Activated naive CD4-positive, alpha-beta T cell treated with anti-CD3 and anti-CD28 coated beads, Interleukin-2, amount 10 ng/mL, durations not matched to agents 7 days and 5 days (primary cell): ENCODE measurements at regions not wholly inside any gene's neighbourhood (a gene's known extent, or its start where the extent isn't known, plus 50 kb on each side); places are given as distances from the start of the nearest gene placed in this dataset.

Source experiments
- CTCF ChIA-PET: fragments of 350-600 bp; sonication (Branson Sonifier 250); formaldehyde crosslinking; loops from one replicate; lab custom pipeline; 2021; ENCODE audit warnings: antibody characterized with exemption; lab: Charles Lee
- DNase-seq: peaks from one replicate; pipeline ENCODE4 v3.0.0-alpha.2; 2020
- H3K27ac Mint-ChIP-seq: one replicate; pipeline ENCODE4 v1.8.0; 2021; ENCODE audit warnings: mild to moderate bottlenecking, moderate library complexity, mixed read lengths
- H3K27me3 Mint-ChIP-seq: one replicate; pipeline ENCODE4 v1.8.0; 2021; ENCODE audit warnings: mild to moderate bottlenecking, mixed read lengths
- H3K36me3 Mint-ChIP-seq: one replicate; pipeline ENCODE4 v1.8.0; 2021; ENCODE audit warnings: mixed read lengths
- H3K4me1 Mint-ChIP-seq: one replicate; pipeline ENCODE4 v1.8.0; 2021; ENCODE audit warnings: mixed read lengths
- H3K4me3 Mint-ChIP-seq: one replicate; pipeline ENCODE4 v1.8.0; 2021; ENCODE audit warnings: mild to moderate bottlenecking, moderate library complexity, mixed read lengths
- H3K9me3 Mint-ChIP-seq: one replicate; pipeline ENCODE4 v1.8.0; 2021; ENCODE audit warnings: mixed read lengths

DNA sequence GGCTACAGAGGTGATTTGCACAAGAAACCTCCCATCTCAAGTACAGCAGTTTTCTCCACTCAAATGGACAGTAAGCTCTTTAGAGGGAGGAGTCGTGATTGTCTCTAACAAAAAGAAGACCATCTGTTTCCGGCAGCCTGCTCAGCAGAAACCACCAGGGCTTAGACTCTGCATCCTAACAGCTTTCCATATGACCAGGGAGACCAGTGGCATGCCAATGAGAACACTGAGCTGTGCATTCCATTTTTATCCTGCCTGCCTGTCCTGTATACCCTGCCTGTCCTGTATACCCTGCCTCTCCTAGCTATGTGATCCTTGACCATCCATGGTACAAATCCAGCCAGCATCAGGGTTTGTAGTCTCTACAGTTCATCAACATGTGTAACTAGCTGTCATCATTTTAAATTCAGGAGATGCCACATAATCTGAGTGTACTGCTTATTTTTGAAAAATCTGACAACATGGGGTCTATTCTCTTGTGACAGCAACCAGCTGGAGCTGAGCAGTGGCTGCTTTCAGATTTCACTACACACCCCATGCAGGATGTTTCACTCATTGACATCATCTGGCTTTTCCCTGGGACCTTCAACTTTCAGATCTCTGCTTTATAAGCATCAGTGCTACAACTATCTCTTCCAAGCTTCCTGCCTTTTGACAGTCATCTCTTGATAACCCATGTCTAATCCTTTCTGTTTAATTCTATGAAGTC is 50.5 kb upstream of the POU2AF2 start:
- CTCF ChIA-PET = no interaction called here

DNA sequence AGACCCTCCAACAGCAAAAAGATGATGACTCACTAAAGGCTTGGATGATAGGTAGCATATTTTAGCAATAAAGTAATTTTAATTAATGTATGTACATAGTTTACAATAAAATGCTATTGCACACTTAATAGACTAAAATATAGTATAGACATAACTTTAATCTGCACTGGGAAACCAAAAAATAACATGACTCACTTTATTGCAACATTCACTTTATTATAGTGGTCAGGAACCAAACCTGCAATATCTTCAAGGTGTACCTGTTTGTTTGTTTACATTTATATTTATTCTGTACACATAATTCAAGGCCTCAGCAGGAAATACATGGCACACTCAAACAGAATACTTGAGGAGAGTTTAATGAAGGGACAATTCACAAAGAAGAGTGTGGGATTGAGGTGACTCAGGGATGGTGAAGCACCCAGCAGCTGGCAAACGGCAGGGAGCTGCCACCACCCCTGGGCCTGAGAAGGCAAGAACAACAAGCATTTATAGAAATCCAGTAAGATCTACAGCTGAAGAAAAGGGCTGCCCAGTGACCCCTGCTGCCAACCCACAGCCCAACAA is 51.5 kb upstream of the POU2AF2 start:
- H3K27me3 Mint-ChIP-seq = peaks cover 12% of the 10 kb centered on the region
- no peaks in the 10 kb centered on the region for H3K4me1 Mint-ChIP-seq
- no peak overlapping the region for H3K27ac Mint-ChIP-seq
- DNase-seq = no peak
- CTCF ChIA-PET = no interaction called here
- no peak overlapping the region for H3K4me3 Mint-ChIP-seq
- no peaks in the 10 kb centered on the region for H3K9me3 Mint-ChIP-seq
- H3K36me3 Mint-ChIP-seq = no peaks in the 10 kb centered on the region

More for the DNA sequence above, 50.5 kb upstream of the POU2AF2 start:
- no peaks in the 10 kb centered on the region for H3K4me1 Mint-ChIP-seq
- H3K27ac Mint-ChIP-seq = no peak overlapping the region
- H3K27me3 Mint-ChIP-seq = peaks cover 16% of the 10 kb centered on the region
- no peak overlapping the region for H3K4me3 Mint-ChIP-seq
- H3K36me3 Mint-ChIP-seq = no peaks in the 10 kb centered on the region
- DNase-seq = no peak
- H3K9me3 Mint-ChIP-seq = no peaks in the 10 kb centered on the region

DNA sequence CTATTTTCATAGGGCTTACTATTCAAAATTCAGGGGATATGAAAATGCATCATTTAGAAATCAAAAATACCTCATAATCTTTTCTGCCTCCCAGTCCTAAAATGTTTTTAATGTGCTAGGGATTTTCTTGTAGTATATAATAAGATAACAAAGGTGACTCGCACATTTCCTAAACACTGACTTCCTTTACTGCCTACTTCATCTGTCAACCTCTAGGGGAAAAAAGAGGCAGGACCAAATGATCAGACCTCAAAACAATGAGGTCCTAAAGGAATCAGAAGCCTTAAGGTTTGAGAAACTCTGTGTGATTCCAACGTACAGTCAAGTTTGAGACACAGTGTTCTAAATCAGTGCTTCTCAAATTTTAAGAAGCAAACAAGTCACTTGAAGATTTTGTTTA is 56.1 kb upstream of the POU2AF2 start:
- CTCF ChIA-PET = no interaction called here
- H3K36me3 Mint-ChIP-seq = no peaks in the 10 kb centered on the region
- peaks cover 8% of the 10 kb centered on the region for H3K27me3 Mint-ChIP-seq
- no peak for DNase-seq
- H3K4me3 Mint-ChIP-seq = no peak overlapping the region
- no peaks in the 10 kb centered on the region for H3K9me3 Mint-ChIP-seq
- no peaks in the 10 kb centered on the region for H3K4me1 Mint-ChIP-seq
- no peak overlapping the region for H3K27ac Mint-ChIP-seq

DNA sequence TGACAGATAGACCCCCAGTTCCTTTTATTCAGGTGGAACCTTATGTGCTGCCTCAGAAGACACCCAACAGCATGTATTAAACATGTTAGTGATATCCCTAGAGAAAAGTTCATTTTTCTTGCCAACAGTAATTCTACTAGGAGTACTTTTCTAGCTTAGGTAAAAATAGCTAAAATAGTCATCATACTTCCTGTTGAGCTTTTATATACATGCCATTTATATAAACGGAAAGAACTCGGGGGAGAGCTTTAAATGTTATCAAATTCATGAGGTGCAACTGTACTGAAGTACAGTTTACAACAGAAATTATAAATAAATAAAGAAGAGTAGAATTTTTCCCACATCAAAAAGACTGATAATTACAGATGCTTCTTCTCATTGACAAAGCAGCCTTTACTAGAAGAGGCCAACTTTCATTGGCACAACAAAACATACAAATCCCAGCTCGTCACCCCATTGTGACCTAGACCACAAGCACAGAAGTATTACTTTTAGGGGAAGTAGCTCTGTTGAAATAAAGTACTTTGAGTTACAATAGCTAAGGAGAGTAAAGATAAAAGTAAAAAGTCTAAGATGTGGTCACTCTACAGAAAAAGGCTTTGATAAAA is 59.1 kb upstream of the POU2AF2 start:
- H3K27ac Mint-ChIP-seq = no peak overlapping the region
- CTCF ChIA-PET = interaction anchor here (1.3 kb wide), 1 partner anchor 44 kb away, joined by 3 read pairs; no protein-coding TSS in a partner anchor
- no peaks in the 10 kb centered on the region for H3K4me1 Mint-ChIP-seq
- no peak overlapping the region for H3K4me3 Mint-ChIP-seq
- no peaks in the 10 kb centered on the region for H3K36me3 Mint-ChIP-seq
- no peaks in the 10 kb centered on the region for H3K9me3 Mint-ChIP-seq
- H3K27me3 Mint-ChIP-seq = peaks cover 3% of the 10 kb centered on the region
- DNase-seq = no peak

DNA sequence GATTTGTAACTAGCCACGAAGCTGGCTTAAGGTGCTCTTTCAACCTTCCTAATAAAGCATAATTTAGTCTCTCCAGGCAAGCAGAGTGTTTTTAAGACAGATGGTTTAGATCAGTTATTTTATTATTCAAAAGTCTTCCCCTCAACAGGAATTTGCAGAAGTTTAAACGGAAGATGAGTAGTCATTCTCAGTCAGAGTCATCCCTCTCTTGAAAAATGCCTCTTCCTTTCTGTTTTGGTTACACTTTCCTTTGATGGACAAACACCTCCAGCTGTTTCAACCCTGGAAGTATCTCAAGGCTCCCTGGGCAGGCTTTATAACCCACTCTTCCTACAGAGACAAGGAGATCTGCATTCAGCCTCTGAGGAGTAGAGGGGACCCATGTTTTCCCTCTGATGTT is 60.3 kb upstream of the POU2AF2 start:
- Mint-ChIP-seq H3K27ac (no peak overlapping the region), H3K36me3 (no peaks in the 10 kb centered on the region), H3K27me3 (no peaks in the 10 kb centered on the region), H3K4me3 (no peak overlapping the region), H3K9me3 (no peaks in the 10 kb centered on the region), H3K4me1 (no peaks in the 10 kb centered on the region)
- CTCF ChIA-PET = no interaction called here
- DNase-seq = no peak

DNA sequence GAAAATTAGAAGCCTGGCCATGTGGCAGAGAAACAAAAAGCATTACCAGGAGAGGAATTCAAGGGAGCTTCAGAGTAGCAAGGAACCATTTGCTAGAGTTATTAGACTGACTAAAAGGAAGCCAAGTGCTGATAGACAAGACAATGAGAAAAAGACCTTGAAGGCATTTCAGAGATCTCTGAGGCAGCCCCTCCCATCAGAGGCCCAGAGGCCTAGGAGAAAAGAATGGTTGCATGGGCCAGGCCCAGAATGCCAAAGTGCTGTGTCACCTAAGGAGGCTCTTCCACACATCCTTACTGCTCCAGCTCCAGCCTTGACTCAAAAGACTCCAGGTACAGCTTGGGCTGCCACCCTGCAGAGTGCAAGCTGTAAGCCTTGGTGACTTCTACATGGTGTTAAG is 61.8 kb upstream of the POU2AF2 start:
- Mint-ChIP-seq H3K27me3 (no peaks in the 10 kb centered on the region), H3K27ac (no peak overlapping the region), H3K9me3 (no peaks in the 10 kb centered on the region), H3K4me3 (no peak overlapping the region), H3K36me3 (no peaks in the 10 kb centered on the region), H3K4me1 (no peaks in the 10 kb centered on the region)
- DNase-seq = no peak
- CTCF ChIA-PET = no interaction called here

DNA sequence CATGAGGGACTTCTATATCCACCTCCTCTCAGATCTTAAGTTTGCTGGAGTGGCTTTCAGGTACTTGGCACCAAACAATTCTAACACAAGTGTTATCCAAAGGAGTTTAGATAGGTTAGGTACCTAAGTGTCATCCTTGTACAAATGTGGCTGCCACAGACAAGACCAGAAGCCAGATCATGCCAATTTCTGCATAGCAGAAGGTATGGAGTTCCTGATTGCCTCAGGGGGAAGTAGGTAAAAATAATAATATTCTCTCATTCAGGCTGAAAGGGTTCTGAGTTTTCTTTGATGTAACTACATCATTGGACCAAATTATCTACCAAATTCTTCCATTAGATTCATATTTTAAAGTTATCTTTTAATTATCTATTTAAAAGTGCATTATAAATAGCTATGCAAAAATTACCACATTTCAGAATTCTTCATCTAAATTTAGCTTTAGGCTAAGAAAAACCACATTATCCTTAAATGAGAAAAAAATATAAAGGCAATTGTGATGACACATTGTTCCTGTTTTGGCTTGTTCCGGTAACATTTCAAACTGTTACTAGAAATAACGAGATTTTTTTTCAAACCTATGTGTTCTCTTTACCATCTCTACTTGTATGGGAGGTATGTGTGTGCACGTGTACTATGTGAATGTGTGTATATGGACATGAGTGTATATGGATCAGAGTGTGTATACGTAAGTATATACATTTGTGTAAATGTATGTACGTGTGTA is 66.2 kb upstream of the POU2AF2 start:
- Mint-ChIP-seq H3K27me3 (no peaks in the 10 kb centered on the region), H3K27ac (no peak overlapping the region), H3K4me1 (no peaks in the 10 kb centered on the region), H3K36me3 (no peaks in the 10 kb centered on the region), H3K4me3 (no peak overlapping the region), H3K9me3 (no peaks in the 10 kb centered on the region)
- no peak for DNase-seq
- CTCF ChIA-PET = no interaction called here

DNA sequence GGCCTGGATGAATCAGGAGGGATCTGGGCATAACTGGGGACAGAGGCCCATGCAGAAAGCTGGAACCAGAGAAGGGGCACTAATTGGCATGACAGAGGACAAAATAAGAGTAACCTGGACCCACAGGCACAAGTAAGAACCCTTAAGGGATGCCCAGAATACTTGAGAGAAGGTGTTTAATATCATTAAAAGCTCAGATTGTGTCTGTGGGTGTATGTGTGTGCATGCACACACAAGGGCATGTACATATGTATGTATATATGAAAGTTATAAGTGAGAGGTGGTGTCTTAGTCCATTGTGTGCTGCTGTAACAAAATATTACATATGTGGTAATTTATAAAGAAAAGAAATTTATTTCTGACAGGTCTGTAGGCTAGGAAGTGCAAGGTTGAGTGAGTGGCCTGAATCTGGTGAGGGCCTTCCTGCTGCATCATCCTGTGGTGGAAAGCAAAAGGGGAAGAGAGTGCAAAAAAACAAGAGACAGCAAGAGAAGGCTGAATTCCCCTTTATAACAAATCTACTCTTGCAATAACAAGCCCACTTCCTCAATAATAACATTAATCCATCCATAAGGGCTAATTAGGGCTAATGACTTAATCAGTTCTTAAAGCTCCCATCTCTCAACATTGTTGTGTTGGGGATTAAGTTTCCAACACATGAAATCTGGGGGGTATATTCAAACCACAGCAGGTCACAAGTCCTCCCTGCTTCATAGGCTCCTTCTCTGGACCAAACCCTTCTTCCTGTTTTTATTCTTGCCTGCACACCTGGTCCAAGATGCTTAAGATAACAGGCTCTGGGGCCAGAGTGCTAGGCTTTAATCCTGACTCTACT is 68.3 kb upstream of the POU2AF2 start:
- Mint-ChIP-seq H3K27ac (no peak overlapping the region), H3K4me1 (no peaks in the 10 kb centered on the region), H3K36me3 (no peaks in the 10 kb centered on the region), H3K4me3 (no peak overlapping the region), H3K27me3 (no peaks in the 10 kb centered on the region), H3K9me3 (no peaks in the 10 kb centered on the region)
- CTCF ChIA-PET = no interaction called here
- DNase-seq = no peak

DNA sequence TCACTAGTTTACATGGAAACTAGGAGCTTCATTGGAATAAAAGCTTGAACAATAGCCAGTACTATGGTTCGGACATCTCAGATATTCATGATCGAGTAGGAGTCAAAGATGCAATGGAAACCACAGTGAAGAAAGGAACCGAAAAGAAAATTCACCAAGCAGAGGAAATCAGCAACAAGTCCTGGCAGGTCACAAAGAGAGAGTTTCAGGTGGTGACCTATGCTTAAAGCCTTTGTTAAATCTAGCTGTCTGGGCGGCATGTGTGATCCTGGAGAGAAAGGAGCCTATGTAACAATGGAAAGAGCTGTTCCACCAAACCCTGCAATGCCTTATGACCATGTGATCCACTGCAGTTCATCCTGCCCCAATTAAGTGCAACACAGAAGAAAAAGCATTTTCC is 68.9 kb upstream of the POU2AF2 start:
- Mint-ChIP-seq H3K4me1 (no peaks in the 10 kb centered on the region), H3K27ac (no peak overlapping the region), H3K36me3 (no peaks in the 10 kb centered on the region), H3K4me3 (no peak overlapping the region), H3K27me3 (no peaks in the 10 kb centered on the region), H3K9me3 (no peaks in the 10 kb centered on the region)
- CTCF ChIA-PET = no interaction called here
- no peak for DNase-seq

DNA sequence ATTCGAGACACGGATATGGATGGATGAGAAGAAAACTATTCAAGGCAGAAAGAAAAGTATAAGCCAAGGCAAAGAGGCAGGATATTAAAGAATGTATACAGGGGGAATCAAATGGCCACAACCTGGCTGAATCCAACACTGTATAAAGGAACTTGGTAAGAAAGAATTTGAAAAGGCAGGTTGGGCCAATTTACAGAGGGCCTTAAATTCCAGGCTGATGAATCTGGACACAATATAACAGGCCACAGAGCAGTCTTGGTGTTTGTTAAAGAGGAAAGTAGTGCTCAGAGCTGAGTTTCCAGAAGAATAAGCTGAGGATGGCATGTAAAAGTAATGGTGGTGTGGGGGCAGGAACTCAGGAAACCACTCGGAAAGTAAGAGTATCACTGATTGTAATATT is 72.3 kb upstream of the POU2AF2 start:
- Mint-ChIP-seq H3K27me3 (no peaks in the 10 kb centered on the region), H3K36me3 (no peaks in the 10 kb centered on the region), H3K4me1 (no peaks in the 10 kb centered on the region), H3K27ac (no peak overlapping the region), H3K9me3 (no peaks in the 10 kb centered on the region), H3K4me3 (no peak overlapping the region)
- CTCF ChIA-PET = no interaction called here
- no peak for DNase-seq

DNA sequence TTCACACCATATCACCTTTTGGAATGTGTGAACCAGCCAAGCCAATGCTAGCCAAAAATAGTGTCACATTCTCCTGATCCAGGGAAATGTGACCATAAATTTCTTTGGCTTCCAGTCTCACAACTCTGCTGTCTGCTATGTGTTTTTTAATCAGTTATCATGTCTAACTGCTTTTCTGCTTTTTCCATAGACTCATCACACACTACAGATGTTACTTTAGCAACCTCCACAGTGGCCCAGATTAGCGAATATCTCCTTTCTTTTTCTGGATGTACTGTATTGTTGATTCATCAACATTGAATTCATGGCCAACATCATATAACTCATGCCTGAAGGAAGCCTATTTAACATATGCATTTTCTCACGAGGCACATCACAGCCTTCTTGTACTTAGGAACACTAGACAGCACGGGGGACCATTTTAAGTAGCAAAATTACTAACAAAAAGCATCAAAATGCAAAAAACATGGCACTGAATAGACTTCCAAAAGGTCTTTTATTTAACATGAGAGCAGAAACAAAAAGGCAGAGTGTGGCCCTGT is 73.1 kb upstream of the POU2AF2 start:
- no peaks in the 10 kb centered on the region for H3K27me3 Mint-ChIP-seq
- no peak for DNase-seq
- H3K9me3 Mint-ChIP-seq = no peaks in the 10 kb centered on the region
- no peaks in the 10 kb centered on the region for H3K4me1 Mint-ChIP-seq
- H3K36me3 Mint-ChIP-seq = no peaks in the 10 kb centered on the region
- no peak overlapping the region for H3K27ac Mint-ChIP-seq
- no peak overlapping the region for H3K4me3 Mint-ChIP-seq
- CTCF ChIA-PET = no interaction called here

DNA sequence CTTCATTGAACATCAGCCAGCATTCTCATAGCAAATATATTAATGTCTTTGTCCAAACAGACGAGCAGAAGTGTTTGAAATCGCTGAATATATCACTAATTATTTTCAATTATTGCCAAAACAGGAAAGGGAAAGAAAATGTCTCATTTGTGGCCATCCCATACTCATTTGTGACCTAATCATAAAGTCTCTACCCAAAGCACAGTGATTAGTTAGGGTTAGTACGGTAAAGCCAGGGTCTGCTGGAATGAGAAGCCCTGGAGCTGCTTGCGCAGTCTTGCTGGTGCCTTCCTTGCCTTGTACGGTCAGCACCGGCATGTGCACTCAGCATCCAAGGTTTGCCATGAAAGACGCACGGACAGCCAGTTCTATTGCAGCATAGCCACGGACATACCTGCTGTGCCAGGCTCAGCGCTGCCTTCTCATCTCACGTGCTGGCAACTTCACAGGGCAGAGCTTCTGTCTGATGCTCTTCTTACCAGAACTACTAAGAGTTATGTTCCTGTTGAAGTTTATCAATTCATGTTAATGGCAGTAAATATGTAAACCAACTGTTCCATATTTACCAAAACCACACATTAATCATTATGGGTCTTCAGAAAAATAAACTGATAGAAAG is 74.7 kb upstream of the POU2AF2 start:
- Mint-ChIP-seq H3K36me3 (no peaks in the 10 kb centered on the region), H3K27me3 (no peaks in the 10 kb centered on the region), H3K4me1 (no peaks in the 10 kb centered on the region), H3K9me3 (no peaks in the 10 kb centered on the region), H3K27ac (no peak overlapping the region), H3K4me3 (no peak overlapping the region)
- DNase-seq = no peak
- CTCF ChIA-PET = no interaction called here

DNA sequence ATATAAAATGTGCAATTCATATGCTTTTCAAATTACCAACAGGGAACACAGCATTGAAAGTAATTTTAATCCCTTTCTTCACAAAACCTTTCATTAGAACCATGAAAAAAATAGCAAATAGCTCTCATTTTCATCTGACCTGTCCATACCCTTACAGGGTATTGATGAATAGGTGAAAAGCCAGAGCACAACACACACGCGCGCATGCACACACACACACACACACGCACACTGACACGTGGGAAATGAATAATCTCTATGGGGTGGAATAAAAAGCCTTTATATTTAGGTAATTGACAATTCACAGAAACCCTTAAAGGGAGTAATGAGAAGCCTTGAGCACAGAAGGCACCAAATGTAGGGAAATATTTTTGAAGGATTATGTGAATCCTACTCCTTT is 76.2 kb upstream of the POU2AF2 start:
- H3K9me3 Mint-ChIP-seq = no peaks in the 10 kb centered on the region
- H3K27me3 Mint-ChIP-seq = no peaks in the 10 kb centered on the region
- CTCF ChIA-PET = no interaction called here
- H3K4me1 Mint-ChIP-seq = no peaks in the 10 kb centered on the region
- no peaks in the 10 kb centered on the region for H3K36me3 Mint-ChIP-seq
- no peak overlapping the region for H3K4me3 Mint-ChIP-seq
- DNase-seq = no peak
- no peak overlapping the region for H3K27ac Mint-ChIP-seq
